ENCODE measurements at regions not wholly inside any gene's neighbourhood (a gene's known extent, or its start where the extent isn't known, plus 50 kb on each side); places are given as distances from the start of the nearest gene placed in this dataset.

- no peak for DNase-seq (ENCODE audit: low spot score in 2 of 2)
- TF ChIP-seq POLR2AphosphoS5 (IDR thresholded peaks at IDR 0.05) (no peak), POLR2A (IDR thresholded peaks at IDR 0.05) (no peak), CTCF (IDR thresholded peaks at IDR 0.05) (no peak), EP300 (IDR thresholded peaks at IDR 0.05) (no peak)
- H3K27ac ChIP-seq, result no peak overlapping the region
- no peak overlapping the region for H3K4me3 ChIP-seq
- H3K9me3 ChIP-seq, result no peaks in the 10 kb centered on the region
- H3K36me3 ChIP-seq, result no peaks in the 10 kb centered on the region
- H3K4me1 ChIP-seq, result no peaks in the 10 kb centered on the region
- H3K27me3 ChIP-seq, result no peaks in the 10 kb centered on the region
- 86% methylated on average over 3 of the region's 3 CpGs for WGBS
Observed at GRCh38 chr5:147154809-147155208, 80.0 kb upstream of the STK32A start.

GRCh38 chr5:147156012-147156411, 78.8 kb upstream of the STK32A start:
- 74% methylated on average over 5 of the region's 5 CpGs for WGBS
- no peak overlapping the region for H3K27ac ChIP-seq
- H3K9me3 ChIP-seq, result no peaks in the 10 kb centered on the region
- DNase-seq (ENCODE audit: low spot score in 2 of 2), result no peak
- no peaks in the 10 kb centered on the region for H3K36me3 ChIP-seq
- H3K4me3 ChIP-seq, result no peak overlapping the region
- TF ChIP-seq POLR2AphosphoS5 (IDR thresholded peaks at IDR 0.05), result no peak
- H3K27me3 ChIP-seq, result no peaks in the 10 kb centered on the region
- H3K4me1 ChIP-seq, result no peaks in the 10 kb centered on the region

GRCh38 chr5:147160902-147161700, 73.7 kb upstream of the STK32A start:
- 30% methylated on average over 3 of the region's 3 CpGs for WGBS

GRCh38 chr5:147162740-147163139, 72.1 kb upstream of the STK32A start:
- 81% methylated on average over 7 of the region's 7 CpGs for WGBS
- no peak for TF ChIP-seq CTCF (IDR thresholded peaks at IDR 0.05)
- no peaks in the 10 kb centered on the region for H3K9me3 ChIP-seq
- no peaks in the 10 kb centered on the region for H3K36me3 ChIP-seq
- H3K4me3 ChIP-seq, result no peak overlapping the region
- DNase-seq (ENCODE audit: low spot score in 2 of 2), result no peak
- no peaks in the 10 kb centered on the region for H3K4me1 ChIP-seq
- H3K27me3 ChIP-seq, result no peaks in the 10 kb centered on the region
- H3K27ac ChIP-seq, result no peak overlapping the region

More at GRCh38 chr5:147160902-147161700, 73.7 kb upstream of the STK32A start:
- no peaks in the 10 kb centered on the region for H3K36me3 ChIP-seq
- no peaks in the 10 kb centered on the region for H3K4me1 ChIP-seq
- TF ChIP-seq POLR2AphosphoS5 (IDR thresholded peaks at IDR 0.05), result no peak
- TF ChIP-seq CTCF (IDR thresholded peaks at IDR 0.05), result no peak
- TF ChIP-seq POLR2A (IDR thresholded peaks at IDR 0.05), result no peak
- no peak for TF ChIP-seq EP300 (IDR thresholded peaks at IDR 0.05)
- no peak for DNase-seq (ENCODE audit: low spot score in 2 of 2)
- H3K27me3 ChIP-seq, result no peaks in the 10 kb centered on the region
- no peak overlapping the region for H3K4me3 ChIP-seq
- no peak overlapping the region for H3K27ac ChIP-seq
- no peaks in the 10 kb centered on the region for H3K9me3 ChIP-seq

GRCh38 chr5:147167529-147167928, 67.3 kb upstream of the STK32A start:
- Histone ChIP-seq H3K9me3 (no peaks in the 10 kb centered on the region), H3K4me1 (no peaks in the 10 kb centered on the region), H3K36me3 (no peaks in the 10 kb centered on the region), H3K27me3 (no peaks in the 10 kb centered on the region), H3K4me3 (no peak overlapping the region), H3K27ac (no peak overlapping the region)
- 54% methylated on average over 3 of the region's 3 CpGs for WGBS
- DNase-seq (ENCODE audit: low spot score in 2 of 2), result no peak
- TF ChIP-seq CTCF (IDR thresholded peaks at IDR 0.05) (no peak), EP300 (IDR thresholded peaks at IDR 0.05) (no peak), POLR2A (IDR thresholded peaks at IDR 0.05) (no peak), POLR2AphosphoS5 (IDR thresholded peaks at IDR 0.05) (no peak)

Measured in suprapubic skin (tissue), 4 donors.